ENCODE measurements at regions not wholly inside any gene's neighbourhood (a gene's known extent, or its start where the extent isn't known, plus 50 kb on each side); places are given as distances from the start of the nearest gene placed in this dataset.

- no peak for DNase-seq (ENCODE audit: extremely low read depth, insufficient read length)
- no peaks in the 10 kb centered on the region for H3K36me3 ChIP-seq (ENCODE audit: control insufficient read depth, insufficient read depth, low read length)
- no peak overlapping the region for H3K4me3 ChIP-seq (replicated peaks; ENCODE audit: low read depth, low read length)
- no peaks in the 10 kb centered on the region for H3K27me3 ChIP-seq (replicated peaks; ENCODE audit: control insufficient read depth, insufficient read depth, low read length)
- TF ChIP-seq, protein P1, sequence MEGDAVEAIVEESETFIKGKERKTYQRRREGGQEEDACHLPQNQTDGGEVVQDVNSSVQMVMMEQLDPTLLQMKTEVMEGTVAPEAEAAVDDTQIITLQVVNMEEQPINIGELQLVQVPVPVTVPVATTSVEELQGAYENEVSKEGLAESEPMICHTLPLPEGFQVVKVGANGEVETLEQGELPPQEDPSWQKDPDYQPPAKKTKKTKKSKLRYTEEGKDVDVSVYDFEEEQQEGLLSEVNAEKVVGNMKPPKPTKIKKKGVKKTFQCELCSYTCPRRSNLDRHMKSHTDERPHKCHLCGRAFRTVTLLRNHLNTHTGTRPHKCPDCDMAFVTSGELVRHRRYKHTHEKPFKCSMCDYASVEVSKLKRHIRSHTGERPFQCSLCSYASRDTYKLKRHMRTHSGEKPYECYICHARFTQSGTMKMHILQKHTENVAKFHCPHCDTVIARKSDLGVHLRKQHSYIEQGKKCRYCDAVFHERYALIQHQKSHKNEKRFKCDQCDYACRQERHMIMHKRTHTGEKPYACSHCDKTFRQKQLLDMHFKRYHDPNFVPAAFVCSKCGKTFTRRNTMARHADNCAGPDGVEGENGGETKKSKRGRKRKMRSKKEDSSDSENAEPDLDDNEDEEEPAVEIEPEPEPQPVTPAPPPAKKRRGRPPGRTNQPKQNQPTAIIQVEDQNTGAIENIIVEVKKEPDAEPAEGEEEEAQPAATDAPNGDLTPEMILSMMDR (IDR thresholded peaks at IDR 0.05; ENCODE audit: insufficient read depth, low read length, poor library complexity, severe bottlenecking): no peak
These were observed 686.3 kb downstream of the LIG4 start for GRCh38 chr13:107529035-107529434.

GRCh38 chr13:107518780-107519179 is 696.6 kb downstream of the LIG4 start:
- no peak for DNase-seq (ENCODE audit: extremely low read depth, insufficient read length)
- no peaks in the 10 kb centered on the region for H3K27me3 ChIP-seq (replicated peaks; ENCODE audit: control insufficient read depth, insufficient read depth, low read length)
- TF ChIP-seq, protein P1 (IDR thresholded peaks at IDR 0.05; ENCODE audit: insufficient read depth, low read length, poor library complexity, severe bottlenecking): no peak
- H3K36me3 ChIP-seq (ENCODE audit: control insufficient read depth, insufficient read depth, low read length): no peaks in the 10 kb centered on the region
- no peak overlapping the region for H3K4me3 ChIP-seq (replicated peaks; ENCODE audit: low read depth, low read length)

DNA sequence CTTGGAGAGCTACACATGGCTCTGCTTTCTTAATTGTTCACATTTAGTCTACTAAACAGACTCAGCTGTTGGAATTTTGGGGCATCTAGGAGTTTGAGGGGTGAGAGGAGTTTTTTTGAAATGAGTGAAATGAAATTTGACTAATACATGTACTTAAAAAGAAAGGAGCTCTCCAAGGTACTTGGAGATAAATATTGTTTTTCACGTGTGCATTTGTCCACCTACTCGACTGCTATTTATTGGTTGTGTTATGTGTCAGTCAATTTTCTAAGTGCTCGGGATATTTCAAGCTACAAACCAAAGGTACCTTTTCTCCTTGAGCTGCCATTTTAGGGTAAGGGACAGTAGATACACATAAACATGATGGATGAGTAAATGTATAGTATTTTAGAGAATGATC is 697.0 kb downstream of the LIG4 start:
- no peak for DNase-seq (ENCODE audit: extremely low read depth, insufficient read length)
- H3K27me3 ChIP-seq (replicated peaks; ENCODE audit: control insufficient read depth, insufficient read depth, low read length): no peaks in the 10 kb centered on the region
- H3K4me3 ChIP-seq (replicated peaks; ENCODE audit: low read depth, low read length): no peak overlapping the region
- TF ChIP-seq, protein P1 (IDR thresholded peaks at IDR 0.05; ENCODE audit: insufficient read depth, low read length, poor library complexity, severe bottlenecking): no peak
- H3K36me3 ChIP-seq (ENCODE audit: control insufficient read depth, insufficient read depth, low read length): no peaks in the 10 kb centered on the region

GRCh38 chr13:107516517-107516916 is 698.8 kb downstream of the LIG4 start:
- Histone ChIP-seq H3K4me3 (replicated peaks; ENCODE audit: low read depth, low read length) (no peak overlapping the region), H3K36me3 (ENCODE audit: control insufficient read depth, insufficient read depth, low read length) (no peaks in the 10 kb centered on the region), H3K27me3 (replicated peaks; ENCODE audit: control insufficient read depth, insufficient read depth, low read length) (no peaks in the 10 kb centered on the region)
- no peak for DNase-seq (ENCODE audit: extremely low read depth, insufficient read length)
- TF ChIP-seq, protein P1 (IDR thresholded peaks at IDR 0.05; ENCODE audit: insufficient read depth, low read length, poor library complexity, severe bottlenecking): no peak

DNA sequence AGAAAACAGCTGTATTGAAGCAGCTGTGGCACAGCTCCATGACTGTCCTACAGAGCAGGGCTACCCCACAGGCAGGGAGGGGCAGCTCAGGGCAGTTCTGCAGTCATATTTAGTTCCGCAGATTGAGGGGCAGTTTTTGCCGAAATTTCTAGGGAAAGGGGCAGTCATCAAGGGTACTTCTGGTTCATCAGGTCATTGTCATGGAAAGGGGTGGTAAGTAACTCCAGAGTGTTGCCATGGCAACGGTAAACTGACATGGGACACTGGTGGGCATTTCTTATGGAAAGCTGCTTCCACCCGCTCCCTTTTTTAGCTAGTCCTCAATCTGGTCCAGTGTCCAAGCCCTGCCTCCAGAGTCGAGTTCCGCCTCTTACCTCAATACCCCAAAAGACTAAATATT is 702.8 kb downstream of the LIG4 start:
- Histone ChIP-seq H3K4me3 (replicated peaks; ENCODE audit: low read depth, low read length) (no peak overlapping the region), H3K36me3 (ENCODE audit: control insufficient read depth, insufficient read depth, low read length) (no peaks in the 10 kb centered on the region), H3K27me3 (replicated peaks; ENCODE audit: control insufficient read depth, insufficient read depth, low read length) (no peaks in the 10 kb centered on the region)
- DNase-seq (ENCODE audit: extremely low read depth, insufficient read length): no peak
- TF ChIP-seq, protein P1 (IDR thresholded peaks at IDR 0.05; ENCODE audit: insufficient read depth, low read length, poor library complexity, severe bottlenecking): no peak

- DNase-seq (ENCODE audit: extremely low read depth, insufficient read length): no peak
These were observed 717.7 kb downstream of the LIG4 start for GRCh38 chr13:107497661-107498060.

More at GRCh38 chr13:107497661-107498060, 717.7 kb downstream of the LIG4 start:
- no peaks in the 10 kb centered on the region for H3K27me3 ChIP-seq (replicated peaks; ENCODE audit: control insufficient read depth, insufficient read depth, low read length)
- no peak overlapping the region for H3K4me3 ChIP-seq (replicated peaks; ENCODE audit: low read depth, low read length)
- TF ChIP-seq, protein P1 (IDR thresholded peaks at IDR 0.05; ENCODE audit: insufficient read depth, low read length, poor library complexity, severe bottlenecking): no peak
- no peaks in the 10 kb centered on the region for H3K36me3 ChIP-seq (ENCODE audit: control insufficient read depth, insufficient read depth, low read length)
